SU-DHL-6 (cell line): ENCODE measurements at regions not wholly inside any gene's neighbourhood (a gene's known extent, or its start where the extent isn't known, plus 50 kb on each side); places are given as distances from the start of the nearest gene placed in this dataset.

ENCODE experiments used
- EZH2phosphoT487 ChIP-seq: fragments of 200-600 bp; sonication (generic), shearing (Covaris generic); conservative IDR thresholded peaks from 2 replicates; pipeline ENCODE4 v1.6.1; 2018; ENCODE audit warnings: mild to moderate bottlenecking, antibody characterized with exemption, low read length, moderate library complexity, mixed read lengths
- TF ChIP-seq, protein P1 (sequence below): fragments of 200-600 bp; sonication (generic); IDR thresholded peaks from one replicate; pipeline ENCODE4 v1.5.1; 2017; ENCODE audit warnings: antibody characterized with exemption, mild to moderate bottlenecking, low read length, moderate library complexity; ENCODE audit not compliant: insufficient read depth, poor library complexity, severe bottlenecking

DNA sequence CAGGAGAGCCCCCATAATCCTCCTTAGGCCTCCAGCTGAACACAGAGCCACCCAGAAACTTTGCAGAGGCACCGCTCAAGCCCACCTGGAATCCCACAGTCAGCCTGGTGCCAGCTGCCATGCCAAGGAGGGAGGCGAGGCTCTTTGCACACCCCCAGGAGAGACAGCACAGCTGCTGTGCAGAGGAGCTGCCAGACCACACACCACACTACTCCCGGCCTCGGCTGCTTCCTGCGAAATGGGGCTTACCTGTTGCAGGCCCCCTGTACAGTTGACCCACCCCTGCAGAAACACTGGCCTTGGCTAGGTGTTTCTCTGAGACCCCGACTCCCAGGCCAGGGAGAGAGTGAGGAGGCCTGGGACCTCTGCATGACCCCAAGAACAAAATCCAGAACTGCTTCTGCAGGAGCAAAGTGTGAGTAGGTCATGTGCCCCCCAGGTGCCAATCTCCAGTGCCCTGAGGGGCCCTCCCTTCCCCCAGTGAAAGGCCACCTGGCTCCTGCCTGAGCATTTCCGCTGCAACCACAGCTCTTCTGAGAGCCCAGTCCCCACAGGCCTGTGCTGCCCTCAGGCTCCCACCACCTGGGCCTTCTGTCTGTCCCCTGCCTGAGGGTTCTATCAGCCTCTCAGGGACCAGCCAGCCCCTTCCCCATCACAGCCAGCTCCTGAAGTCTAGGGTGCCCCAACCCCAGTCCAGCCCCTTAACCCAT lies 580.4 kb downstream of the UQCRFS1 start:
- TF ChIP-seq, protein P1, sequence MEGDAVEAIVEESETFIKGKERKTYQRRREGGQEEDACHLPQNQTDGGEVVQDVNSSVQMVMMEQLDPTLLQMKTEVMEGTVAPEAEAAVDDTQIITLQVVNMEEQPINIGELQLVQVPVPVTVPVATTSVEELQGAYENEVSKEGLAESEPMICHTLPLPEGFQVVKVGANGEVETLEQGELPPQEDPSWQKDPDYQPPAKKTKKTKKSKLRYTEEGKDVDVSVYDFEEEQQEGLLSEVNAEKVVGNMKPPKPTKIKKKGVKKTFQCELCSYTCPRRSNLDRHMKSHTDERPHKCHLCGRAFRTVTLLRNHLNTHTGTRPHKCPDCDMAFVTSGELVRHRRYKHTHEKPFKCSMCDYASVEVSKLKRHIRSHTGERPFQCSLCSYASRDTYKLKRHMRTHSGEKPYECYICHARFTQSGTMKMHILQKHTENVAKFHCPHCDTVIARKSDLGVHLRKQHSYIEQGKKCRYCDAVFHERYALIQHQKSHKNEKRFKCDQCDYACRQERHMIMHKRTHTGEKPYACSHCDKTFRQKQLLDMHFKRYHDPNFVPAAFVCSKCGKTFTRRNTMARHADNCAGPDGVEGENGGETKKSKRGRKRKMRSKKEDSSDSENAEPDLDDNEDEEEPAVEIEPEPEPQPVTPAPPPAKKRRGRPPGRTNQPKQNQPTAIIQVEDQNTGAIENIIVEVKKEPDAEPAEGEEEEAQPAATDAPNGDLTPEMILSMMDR: no peak
- TF ChIP-seq EZH2phosphoT487: no peak
